H1 (cell line): ENCODE measurements at regions not wholly inside any gene's neighbourhood (a gene's known extent, or its start where the extent isn't known, plus 50 kb on each side); places are given as distances from the start of the nearest gene placed in this dataset.

ENCODE experiments used
- EGR1 ChIP-seq: IDR thresholded peaks from 2 replicates; pipeline ENCODE4 v1.6.1; 2011; ENCODE audit warnings: low read depth, low read length, borderline replicate concordance
- EZH2 ChIP-seq: fragments of 200-600 bp; sonication (generic); IDR thresholded peaks from 2 replicates; pipeline ENCODE4 v1.7.1; 2012; ENCODE audit warnings: low read depth, mild to moderate bottlenecking, moderate library complexity, low read length, inconsistent platforms; ENCODE audit not compliant: severe bottlenecking
- GABPA ChIP-seq: IDR thresholded peaks from 2 replicates; pipeline ENCODE4 v1.6.1; 2011; ENCODE audit warnings: mild to moderate bottlenecking, low read length, moderate library complexity, borderline replicate concordance; ENCODE audit not compliant: insufficient read depth
- POLR2AphosphoS5 ChIP-seq: IDR thresholded peaks from 2 replicates; pipeline ENCODE4 v1.6.1; 2011; ENCODE audit warnings: low read depth, low read length
- RAD21 ChIP-seq, 2 experiments: IDR thresholded peaks in 1 of 2; conservative IDR thresholded peaks in 1 of 2; 2 replicates each; pipeline ENCODE4 v1.6.1; 2011; ENCODE audit warnings: low read depth in 2 of 2, low read length in 2 of 2, improper control_type of control experiment in 1 of 2, inconsistent platforms in 1 of 2, mild to moderate bottlenecking in 1 of 2, moderate library complexity in 1 of 2
- SAP30 ChIP-seq: fragments of 300-600 bp; sonication (generic); IDR thresholded peaks from 2 replicates; pipeline ENCODE4 v1.7.1; 2012; ENCODE audit warnings: low read length, moderate library complexity, mild to moderate bottlenecking, inconsistent platforms; ENCODE audit not compliant: insufficient read depth, insufficient replicate concordance
- TEAD4 ChIP-seq: IDR thresholded peaks from 2 replicates; pipeline ENCODE4 v1.6.1; 2012; ENCODE audit warnings: low read depth, low read length, inconsistent platforms, mixed read lengths
- TF ChIP-seq, protein P1 (sequence below), 3 experiments: IDR thresholded peaks; 1 replicate in 2 of 3; 2 replicates in 1 of 3; pipeline versions ENCODE4 v1.5.1 to v1.6.1; 2011; ENCODE audit warnings: low read length in 3 of 3, mild to moderate bottlenecking in 3 of 3, inconsistent platforms in 2 of 3, low read depth in 1 of 3, moderate library complexity in 1 of 3; ENCODE audit not compliant: insufficient read depth in 1 of 3; ENCODE audit errors: control extremely low read depth in 1 of 3
- TF ChIP-seq, protein P2 (sequence below): IDR thresholded peaks from 2 replicates; pipeline ENCODE4 v1.6.1; 2012; ENCODE audit warnings: inconsistent platforms
- TF ChIP-seq, protein P3 (sequence below): IDR thresholded peaks from 2 replicates; pipeline ENCODE4 v1.6.1; 2012; ENCODE audit warnings: low read length, inconsistent platforms
- TF ChIP-seq, protein P4 (sequence below): IDR thresholded peaks from 2 replicates; pipeline ENCODE4 v1.6.1; 2011; ENCODE audit warnings: low read length, improper control_type of control experiment

DNA sequence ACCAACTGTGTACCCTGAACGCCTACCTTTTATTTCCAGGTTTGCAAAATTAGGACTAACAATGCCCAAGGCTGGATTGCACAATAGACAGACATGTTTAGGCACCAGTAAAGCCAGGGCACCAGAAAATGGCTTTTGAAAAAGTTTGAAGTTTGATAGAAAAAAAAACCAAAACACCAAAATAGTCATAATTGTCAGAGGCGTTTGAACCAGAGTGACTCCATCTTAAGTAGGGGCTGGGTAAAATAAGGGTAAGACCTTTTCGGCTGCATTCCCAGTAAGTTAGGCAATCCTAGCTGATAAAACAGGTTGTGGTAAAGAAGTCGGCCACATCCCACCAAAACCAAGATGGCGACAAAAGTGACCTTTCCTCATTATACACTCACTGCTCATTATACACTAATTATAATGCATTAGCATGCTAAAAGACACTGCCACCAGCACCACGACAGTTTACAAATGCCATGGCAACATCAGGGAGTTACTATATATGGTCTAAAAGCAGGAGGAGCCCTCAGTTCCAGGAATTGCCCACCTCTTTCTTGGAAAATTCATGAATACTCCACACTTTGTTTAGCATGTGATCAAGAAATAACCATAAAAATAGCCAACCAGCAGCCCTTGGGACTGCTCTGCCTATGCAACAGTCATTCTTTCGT lies 71.2 kb upstream of the EPCAM start:
- TF ChIP-seq, protein P1, sequence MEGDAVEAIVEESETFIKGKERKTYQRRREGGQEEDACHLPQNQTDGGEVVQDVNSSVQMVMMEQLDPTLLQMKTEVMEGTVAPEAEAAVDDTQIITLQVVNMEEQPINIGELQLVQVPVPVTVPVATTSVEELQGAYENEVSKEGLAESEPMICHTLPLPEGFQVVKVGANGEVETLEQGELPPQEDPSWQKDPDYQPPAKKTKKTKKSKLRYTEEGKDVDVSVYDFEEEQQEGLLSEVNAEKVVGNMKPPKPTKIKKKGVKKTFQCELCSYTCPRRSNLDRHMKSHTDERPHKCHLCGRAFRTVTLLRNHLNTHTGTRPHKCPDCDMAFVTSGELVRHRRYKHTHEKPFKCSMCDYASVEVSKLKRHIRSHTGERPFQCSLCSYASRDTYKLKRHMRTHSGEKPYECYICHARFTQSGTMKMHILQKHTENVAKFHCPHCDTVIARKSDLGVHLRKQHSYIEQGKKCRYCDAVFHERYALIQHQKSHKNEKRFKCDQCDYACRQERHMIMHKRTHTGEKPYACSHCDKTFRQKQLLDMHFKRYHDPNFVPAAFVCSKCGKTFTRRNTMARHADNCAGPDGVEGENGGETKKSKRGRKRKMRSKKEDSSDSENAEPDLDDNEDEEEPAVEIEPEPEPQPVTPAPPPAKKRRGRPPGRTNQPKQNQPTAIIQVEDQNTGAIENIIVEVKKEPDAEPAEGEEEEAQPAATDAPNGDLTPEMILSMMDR (IDR thresholded peaks at IDR 0.05; ENCODE audit: control extremely low read depth in 1 of 3, insufficient read depth in 1 of 3, low read depth in 1 of 3, low read length in 3 of 3) = no peak
- TF ChIP-seq, protein P2, sequence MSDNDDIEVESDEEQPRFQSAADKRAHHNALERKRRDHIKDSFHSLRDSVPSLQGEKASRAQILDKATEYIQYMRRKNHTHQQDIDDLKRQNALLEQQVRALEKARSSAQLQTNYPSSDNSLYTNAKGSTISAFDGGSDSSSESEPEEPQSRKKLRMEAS = no peak
- TF ChIP-seq, protein P3, sequence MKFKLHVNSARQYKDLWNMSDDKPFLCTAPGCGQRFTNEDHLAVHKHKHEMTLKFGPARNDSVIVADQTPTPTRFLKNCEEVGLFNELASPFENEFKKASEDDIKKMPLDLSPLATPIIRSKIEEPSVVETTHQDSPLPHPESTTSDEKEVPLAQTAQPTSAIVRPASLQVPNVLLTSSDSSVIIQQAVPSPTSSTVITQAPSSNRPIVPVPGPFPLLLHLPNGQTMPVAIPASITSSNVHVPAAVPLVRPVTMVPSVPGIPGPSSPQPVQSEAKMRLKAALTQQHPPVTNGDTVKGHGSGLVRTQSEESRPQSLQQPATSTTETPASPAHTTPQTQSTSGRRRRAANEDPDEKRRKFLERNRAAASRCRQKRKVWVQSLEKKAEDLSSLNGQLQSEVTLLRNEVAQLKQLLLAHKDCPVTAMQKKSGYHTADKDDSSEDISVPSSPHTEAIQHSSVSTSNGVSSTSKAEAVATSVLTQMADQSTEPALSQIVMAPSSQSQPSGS = no peak
- TF ChIP-seq SAP30 (no peak), RAD21 (IDR thresholded peaks at IDR 0.05 in 1 of 2, conservative IDR thresholded peaks at IDR 0.05 in 1 of 2; ENCODE audit: low read depth in 2 of 2, low read length in 2 of 2) (no peak), POLR2AphosphoS5 (no peak), GABPA (no peak), EZH2 (no peak), EGR1 (no peak), TEAD4 (no peak)
- TF ChIP-seq, protein P4, sequence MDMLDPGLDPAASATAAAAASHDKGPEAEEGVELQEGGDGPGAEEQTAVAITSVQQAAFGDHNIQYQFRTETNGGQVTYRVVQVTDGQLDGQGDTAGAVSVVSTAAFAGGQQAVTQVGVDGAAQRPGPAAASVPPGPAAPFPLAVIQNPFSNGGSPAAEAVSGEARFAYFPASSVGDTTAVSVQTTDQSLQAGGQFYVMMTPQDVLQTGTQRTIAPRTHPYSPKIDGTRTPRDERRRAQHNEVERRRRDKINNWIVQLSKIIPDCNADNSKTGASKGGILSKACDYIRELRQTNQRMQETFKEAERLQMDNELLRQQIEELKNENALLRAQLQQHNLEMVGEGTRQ = no peak
